Suppressor macrophage (primary cell): ENCODE measurements at regions not wholly inside any gene's neighbourhood (a gene's known extent, or its start where the extent isn't known, plus 50 kb on each side); places are given as distances from the start of the nearest gene placed in this dataset.

Source experiments
- DNase-seq, 4 experiments: peaks; one replicate each; pipeline ENCODE4 v3.0.0-alpha.2; 2020 to 2022

DNA sequence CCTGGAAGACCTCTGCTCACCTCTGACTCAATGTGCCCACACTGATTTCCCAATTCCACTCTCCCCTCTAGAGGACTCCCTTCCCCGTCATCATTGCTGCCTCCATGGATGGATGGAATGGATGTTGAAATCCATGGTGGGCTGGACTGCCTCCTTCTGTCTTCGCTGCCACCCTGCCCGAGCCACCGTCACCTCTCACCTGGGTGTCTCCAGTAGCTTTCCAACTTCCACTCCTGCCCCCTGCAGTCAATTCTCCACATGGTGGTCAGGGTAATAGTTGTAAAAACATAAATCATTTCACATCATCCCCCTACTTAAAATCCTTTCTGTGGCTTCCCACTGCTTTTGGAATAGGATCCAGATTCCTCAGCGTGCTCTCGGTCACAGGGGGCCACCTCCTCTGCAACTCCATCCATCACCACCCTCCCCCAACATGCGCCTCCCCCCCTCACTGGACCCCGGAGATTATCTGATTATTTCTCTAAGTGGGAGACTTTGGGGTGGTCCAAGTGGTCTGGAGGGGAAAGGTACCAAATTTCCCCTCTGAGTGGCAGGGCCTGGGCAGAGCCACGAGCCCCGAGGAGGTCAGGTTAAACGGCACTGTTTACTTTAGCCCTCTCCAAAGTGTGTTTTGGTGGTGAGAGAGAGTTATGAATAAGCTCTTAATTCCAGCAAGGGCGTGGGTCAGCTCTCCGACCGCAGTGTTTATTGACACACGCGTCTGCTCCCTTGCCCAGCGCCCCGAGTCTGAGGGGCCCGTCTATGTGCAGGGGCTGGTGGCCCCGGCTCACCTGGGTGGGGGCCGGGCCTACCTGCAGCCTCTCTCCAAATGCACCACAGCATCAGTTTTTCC is 313.7 kb downstream of the MN1 start:
- DNase-seq, result no peak

DNA sequence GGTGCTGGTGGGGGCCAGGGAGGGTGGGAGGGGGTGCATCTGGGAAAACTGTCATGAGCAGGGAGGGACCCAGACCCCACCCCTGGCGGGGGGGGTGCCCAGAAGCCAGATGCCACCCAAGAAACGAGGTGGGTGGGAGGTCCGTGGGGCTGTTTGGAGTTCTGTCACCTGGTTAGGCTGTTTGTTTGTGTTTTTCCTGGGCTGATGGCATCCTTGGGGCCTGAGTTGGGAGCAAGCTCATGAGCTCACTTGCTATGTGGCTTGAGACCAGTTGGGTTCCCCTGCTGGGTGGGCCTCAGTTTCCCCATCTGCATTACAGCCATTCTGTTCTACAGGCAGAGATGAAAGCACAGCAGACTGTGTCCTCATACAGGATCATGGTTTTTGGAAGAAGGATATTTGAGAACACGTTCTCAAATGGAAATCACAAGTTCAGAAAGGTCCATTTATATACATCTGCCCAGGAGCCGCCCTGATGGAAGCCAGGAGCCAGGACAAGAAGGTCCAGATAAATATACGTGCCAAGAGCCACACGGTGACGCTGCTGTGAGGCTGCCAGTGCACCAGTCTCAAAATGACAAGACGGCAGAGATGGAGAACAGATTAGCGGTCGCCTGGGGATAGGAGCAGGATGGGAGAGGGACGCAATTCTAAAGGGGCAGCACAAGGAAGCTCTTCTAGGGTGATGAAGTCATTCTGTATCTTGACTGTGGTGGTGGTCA is 312.9 kb downstream of the MN1 start:
- DNase-seq, result no peak

DNA sequence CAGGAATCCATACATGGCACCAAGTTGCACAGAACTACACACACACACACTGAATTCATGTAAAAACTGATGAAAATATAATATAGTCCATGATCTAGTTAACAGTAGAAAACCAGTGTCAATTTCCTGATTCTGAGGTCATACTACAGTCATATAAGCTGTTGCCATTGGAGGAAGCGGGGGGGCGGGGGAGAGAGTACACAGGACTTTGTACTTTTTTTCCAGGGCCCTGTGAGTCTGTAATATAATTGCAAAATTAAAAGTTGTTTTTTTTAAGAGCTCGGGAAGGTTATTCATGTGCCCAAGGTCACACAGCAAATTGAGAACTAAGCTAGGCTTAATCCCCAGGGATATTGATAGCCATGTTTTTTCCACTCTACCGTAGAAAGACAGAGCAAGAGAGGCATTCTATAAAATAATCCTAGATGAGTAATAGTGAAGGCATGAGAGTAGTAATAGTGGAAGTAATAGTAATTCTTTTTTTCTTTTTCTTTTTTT is 312.3 kb downstream of the MN1 start:
- DNase-seq, result no peak

DNA sequence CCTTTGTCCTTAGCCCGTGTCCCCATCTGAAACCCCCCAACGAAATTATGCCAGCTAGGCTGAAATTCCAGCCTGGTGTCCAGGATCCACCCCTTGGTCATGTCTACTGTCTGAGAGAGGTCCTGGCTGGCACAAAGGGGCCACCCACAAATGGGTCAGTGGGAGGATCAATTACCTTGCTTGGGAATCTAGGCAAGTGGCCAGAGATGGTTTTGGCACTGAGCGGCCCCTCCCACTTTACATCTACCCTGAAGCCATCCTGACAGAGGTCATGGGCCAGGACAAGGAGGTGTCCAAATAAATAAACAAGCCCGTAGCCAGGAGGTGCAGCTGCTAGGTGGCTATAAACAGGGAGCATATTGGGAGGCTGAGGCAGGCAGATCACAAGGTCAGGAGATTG is 311.5 kb downstream of the MN1 start:
- no peak for DNase-seq

DNA sequence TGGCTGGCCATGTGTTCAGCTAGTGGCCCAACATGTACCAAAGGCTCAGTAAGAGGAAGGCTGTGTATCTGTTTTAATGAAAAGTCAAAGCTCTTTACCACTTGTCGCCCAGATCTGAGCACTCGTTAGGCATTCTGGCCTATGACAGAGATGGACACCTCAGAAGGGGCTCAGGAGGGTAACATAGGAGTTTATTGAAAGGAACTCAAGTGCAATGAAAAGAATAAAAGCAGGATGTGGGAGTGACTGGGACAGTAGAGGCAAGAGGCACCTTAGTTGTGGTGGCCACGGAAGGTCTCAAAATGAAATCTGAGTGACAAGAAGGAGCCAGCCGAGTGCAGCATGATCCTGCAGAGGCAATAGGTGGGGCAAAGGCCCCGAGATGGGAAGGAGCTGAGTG is 309.7 kb downstream of the MN1 start:
- no peak for DNase-seq

DNA sequence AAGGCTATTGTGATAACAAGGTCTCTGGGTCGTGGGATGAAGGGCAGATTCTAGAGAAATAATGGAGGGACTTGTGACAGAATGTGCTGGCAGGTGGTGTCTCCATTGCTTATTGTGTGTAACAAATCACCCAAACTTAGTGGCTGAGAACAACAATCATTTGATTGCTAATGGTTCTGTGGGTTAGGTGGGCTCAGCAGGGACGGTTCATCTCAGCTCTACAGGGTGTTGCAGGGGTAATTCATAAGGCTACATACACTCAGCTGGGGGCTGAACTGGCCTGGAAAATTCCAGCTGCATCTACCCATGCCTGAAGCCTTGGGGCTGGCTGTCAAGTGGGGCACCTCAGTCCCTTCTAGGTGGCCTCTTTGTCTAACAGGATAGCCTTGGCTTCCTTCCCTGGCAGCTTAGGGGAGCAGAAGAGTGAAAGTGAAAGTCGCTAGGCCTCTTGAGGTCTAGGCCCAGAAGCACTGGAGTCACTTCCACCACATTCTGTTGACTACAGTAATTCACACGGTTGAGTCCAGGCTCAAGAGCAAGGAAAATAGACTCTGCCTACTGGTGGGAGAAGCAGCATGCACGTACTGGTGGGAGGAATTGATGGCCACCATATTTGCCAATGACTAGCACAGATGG is 308.9 kb downstream of the MN1 start:
- DNase-seq, result no peak

DNA sequence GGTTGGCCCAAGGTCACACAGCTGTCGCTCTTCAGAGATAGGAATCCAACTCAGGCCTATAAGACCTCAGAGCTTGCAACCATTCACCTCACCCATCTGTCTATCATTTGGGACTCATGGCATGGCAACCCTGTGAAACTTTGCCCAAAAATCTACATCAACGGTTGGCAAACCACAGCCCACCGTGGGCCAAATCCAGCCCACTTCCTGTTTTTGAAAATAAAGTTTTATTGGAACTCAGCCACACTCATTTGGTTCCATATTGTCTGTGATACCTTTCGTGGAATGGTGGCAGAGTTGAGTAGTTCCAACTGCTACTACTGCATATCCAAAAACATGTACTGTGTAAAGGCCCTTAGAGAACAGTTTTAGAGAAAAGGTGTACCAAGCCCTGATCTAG is 307.8 kb downstream of the MN1 start:
- DNase-seq, result no peak

DNA sequence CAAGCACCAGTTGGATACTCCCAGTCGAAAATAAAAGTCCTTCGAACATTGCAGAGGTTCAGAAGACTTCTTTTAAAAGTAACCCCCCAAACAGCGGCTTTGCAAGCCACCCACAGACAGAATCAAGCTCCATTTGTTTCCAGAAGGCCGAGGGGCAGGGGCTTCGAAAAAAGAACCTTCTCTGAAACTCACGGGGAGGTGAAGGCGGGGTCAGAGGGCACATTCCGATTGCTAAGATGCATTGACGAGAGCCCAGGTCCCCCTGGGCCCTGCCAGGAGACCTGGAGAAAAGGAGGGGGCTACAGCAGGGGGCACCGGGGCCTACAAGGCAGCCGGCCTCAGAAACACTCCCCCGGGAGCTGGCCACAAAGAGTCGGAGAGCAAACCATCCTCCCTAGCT is 306.8 kb downstream of the MN1 start:
- DNase-seq, result no peak

DNA sequence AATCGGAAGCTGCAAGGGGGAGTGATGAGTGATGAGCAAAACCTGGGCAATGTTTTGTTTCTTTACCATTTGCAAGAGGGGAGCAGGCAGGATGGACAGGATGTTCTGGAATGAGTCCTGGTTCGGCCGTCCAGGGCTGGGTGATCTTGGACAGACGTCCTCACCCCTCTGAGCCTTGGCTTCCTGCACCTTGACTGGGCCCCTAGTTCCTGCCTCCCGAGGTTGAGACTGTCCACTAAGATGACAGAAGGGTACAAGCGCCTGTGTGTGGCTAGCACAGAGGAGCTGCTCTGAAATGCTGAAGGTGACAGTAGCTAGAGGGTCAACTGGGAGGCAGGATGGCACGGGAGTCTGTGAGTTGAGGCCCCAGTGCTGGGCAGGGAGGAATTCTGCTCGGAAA is 306.2 kb downstream of the MN1 start:
- no peak for DNase-seq

DNA sequence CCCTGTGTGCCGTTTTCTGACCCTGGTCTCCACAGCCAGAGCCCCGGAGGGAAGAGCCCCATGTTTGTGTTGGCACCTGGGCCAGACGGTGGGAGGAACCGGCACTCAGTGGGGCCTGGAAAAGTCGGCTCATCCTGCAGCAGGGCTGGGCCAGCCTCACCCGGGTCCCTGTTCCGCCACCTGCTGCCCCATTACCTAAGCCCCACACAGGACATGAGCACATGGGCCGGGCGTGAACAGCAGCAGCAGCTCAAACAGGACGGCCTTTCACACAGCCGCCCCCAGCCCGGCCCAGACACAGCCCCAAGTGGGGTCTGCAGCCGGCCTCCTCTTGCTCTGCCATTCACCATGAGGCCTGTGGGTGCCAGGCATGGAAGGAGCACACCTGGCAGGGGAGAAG is 302.4 kb downstream of the MN1 start:
- DNase-seq, result no peak

DNA sequence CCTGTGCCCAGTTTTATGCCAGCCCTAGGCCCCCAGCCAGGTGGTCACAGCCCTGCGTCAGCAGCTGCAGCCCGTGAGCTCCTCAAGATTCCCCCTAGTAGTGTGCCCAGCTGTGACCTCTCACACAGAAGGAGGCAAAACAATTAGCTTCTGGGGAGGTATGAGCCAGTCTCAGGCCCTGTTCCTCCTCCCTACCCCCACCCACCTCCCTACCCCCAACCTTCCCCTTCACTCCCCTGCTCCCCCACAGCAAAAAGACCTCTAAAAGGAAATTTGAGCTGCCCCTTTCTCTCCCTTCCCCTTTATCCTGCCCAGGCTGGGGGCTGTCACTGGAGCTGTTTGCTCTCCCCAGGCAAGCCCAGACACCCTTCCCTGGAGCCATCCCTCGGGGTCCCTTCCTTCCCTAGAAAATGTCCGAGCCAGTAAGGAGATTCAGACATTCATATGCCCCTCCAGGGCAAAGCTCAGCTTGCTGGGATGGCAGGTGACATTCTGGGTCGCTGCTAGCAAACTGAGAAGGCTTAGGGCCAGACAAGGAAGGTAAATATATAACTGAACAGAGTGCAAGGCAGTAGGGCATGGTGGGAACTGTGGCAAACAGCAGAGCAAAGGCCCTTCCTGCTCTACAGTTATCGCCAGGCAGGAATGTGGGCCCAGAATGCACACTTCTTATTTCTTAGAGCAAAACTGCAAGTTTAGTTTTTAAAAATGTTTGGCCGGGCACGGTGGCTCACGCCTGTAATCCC is 300.2 kb downstream of the MN1 start:
- no peak for DNase-seq

DNA sequence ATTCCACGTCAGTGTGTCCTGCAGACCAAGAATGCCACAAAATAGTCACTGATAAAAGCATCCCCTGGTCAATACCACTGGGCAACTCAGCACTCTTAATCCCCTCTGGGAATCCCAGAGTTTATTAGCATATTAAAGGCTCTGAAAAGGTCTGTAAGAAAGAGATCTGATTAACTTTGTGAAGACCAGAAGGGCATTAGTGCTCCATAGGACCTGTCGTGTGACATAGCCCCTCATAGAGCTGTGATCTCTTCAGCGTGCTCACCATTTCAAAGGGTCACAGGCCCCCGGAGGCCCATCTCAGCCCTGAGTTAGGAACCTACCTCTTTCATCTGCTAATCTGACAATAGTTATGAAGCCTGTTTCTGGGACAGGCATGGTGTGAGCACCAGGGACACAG is 299.2 kb downstream of the MN1 start:
- DNase-seq, result no peak

DNA sequence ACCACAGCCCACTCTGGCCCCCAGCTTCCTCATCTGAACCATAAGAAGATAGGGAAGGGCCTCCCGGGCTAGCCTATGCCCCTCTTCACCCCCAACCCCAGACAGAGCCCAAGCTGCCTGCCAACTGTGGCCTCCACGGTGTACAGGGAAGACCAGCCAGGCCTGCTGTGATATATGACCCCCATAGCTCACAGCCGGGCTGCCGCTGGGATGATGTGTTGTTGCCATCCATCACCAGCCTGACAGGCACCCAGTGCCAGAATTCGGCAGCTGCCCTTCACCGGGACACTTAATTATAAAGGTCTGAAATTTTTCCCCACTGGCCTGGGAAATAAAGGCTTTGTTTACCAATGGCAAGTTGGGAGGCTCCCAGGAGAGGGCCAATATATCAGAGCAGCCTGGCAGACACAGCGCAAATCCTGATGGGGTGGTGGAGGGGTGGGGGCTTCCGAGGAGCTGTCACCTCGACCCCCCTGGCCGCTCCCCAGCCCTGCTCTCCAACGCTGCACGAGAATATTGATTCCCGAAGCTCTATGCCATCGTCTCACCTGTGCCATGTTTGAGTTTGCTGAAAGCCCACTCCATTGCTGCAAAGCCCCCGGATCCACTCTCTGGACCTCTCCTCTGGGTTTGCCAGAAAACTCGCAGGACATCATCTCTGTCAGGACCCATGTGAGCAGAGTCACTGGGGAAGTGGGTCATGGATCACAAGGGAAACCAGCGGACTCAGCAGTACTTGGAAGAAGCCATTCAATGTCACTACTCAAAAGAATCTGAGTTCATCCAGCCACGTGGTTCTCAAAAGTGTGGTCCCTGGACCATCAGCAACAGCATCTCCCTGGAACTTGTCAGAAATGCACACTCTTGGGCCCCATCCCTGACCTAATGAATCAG is 296.9 kb downstream of the MN1 start:
- DNase-seq, result no peak

DNA sequence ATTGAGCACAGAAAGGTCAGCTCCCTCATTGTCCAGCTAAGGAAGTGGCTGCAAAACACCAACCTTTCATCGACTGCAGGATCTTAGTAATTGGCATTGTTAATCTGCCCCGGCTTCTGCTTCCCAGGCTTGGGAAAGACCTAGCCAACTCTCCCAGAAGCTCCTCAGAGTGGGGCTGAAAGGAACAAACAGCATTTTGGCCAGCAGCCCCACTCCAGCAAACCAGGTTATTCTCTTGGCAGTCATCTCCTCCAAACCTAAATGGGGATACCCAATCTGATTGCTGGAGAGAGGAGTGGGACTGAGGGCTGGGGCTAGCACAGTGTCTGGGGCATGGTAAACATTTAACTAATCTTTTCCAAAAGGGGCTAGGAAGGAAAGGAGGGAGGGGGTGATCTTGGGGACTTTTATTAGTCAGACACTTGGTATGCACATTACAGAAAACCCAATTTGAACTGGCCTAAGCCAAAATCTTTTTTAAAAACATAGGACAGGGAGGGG is 294.4 kb downstream of the MN1 start:
- no peak for DNase-seq

DNA sequence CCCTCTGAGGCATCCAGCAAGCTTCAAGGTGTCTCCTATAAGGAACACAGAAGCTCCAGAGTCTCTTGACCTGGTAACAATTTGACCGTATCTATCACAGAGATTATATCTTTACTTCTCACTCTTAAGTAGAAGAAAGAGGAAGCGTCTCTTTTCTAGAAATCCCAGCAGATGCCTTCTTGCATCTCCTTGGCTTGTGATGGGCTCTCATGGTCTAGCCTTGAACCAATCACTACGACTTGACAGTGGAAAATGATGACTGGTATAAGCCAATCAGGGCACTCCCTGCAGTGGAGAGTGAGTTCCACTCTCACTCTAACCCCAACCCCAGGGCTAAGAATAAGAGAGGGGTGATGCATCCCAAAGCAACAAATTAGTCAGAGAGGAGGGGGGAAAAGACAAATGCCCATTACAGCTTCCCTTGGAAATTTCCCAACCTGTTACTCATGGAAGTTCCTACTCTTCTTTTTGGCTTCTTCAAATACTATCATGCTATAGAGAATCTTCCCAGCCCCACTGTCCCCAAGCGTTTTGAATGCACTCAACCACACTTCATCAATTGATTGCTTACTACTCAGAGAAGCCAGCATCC is 293.5 kb downstream of the MN1 start:
- peak in 2 of 4 experiments; percentile 4 for DNase-seq

DNA sequence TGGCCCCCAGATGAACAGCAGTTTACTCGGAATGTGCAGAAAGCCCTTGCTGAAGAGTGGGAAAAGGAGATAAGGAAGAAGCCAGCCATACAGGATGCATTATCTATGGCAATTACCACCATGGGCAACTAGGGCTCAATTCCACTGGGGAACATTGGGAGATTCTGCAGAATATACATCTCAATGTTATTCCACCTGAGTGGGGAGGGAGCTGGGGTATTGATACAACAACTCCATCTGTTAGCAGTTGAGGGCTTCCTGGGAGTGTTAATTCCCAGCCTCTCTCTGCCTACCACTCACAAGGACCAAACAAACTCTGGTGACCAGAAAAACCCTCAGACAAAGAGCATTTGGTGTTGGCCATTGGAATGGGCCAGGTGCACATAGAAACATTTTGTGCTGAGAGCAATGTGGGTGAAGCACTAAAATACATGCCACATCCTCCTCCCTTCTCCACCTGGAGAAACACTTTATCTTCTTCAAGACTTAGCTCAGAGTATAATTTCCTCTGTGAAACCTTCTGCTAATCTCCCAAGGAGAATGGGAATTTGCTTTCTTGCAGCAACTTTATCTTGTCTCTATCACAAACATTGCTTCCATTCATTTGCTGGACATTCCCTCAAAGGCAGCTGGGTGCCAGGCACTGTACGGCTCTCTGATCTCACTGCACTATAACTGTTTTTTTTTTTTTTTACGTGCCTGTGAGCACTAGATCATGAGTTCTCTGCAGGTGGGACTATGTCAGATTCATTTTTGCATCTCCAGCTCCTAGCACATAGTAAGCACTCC is 292.2 kb downstream of the MN1 start:
- DNase-seq, result no peak

DNA sequence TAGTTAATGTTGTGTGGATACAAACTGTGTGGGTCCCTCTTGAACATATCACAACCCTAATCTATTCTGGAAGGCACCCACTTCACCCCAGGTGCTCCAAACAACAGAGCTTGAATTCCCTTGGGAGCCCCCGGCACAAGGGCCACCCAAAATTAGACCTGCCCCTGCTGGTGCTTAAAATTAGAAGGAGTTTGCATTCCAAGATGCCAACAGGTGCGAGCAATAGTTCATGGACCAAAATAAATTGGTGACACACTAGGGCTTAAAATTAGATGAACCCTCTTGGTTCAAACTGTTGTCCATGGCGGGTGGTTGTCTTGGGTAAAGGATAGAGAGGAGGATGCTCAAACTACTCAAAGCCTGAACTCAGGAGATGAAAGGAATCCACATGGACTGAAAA is 291.5 kb downstream of the MN1 start:
- no peak for DNase-seq

DNA sequence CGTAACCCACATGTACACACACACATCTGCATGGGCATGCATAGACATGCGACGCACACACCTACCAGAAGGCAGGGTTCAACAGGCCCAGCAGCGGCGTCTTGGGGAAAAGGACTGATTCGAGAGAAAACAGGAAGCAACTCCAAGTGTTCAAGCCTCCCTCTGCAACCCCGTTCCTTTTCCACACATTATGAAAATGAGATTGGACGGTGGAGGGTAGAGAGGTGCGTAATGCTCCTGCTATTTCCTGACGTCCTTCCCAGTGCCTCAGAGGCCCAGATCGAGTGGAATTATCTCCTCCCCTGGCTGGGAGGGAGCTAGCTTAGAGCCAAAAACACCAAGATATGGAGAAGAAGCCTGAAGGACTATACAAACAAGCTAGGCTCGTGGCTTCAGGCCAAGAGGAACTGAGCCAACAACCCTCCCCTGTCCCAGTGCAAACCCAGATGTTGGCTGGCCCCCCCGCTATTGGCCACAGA is 289.2 kb downstream of the MN1 start:
- peak; percentile 2 to 34 (median 24) for DNase-seq

DNA sequence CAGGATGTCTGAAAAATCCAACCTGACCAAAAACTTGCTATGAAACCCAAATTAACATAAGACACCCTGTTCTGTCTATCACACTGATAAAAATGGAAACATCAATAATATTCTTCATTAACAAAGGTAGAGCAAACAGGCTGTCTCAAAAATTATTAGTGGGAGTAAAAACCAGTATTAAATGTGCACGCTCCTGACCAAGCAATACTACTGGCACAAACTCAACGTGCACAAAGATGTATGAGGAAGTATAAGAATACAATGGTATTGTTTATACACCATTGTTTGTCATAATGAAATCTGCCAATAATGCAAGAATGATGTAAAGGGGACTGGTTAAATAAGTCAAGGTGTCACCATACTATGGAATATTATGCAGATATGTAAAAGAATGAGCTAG is 288.5 kb downstream of the MN1 start:
- no peak for DNase-seq
